ENCODE measurements at regions not wholly inside any gene's neighbourhood (a gene's known extent, or its start where the extent isn't known, plus 50 kb on each side); places are given as distances from the start of the nearest gene placed in this dataset.

DNA sequence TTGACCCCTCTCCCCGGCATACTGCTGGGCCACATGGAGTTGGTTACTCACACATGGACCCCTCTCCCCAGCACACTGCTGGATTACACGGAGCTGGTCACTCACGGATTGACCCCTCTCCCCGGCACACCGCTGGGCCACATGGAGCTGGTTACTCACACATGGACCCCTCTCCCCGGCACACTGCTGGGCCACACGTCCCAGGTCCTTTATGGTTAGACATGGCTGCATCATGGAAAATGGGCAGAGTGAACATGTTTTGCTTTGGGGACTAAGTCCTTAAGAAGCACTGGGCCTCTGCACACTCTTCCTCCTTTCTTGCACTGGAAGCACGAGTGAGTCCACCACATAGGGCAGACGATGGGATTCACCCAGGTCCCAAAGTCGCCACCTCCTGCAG is 102.1 kb upstream of the SHH start:
- Histone ChIP-seq H3K27ac (ENCODE audit: low read length in 2 of 2) (no peak overlapping the region), H3K27me3 (replicated peaks in 1 of 4; ENCODE audit: control extremely low read depth in 1 of 4, control insufficient read depth in 3 of 4, insufficient read depth in 4 of 4, low read length in 3 of 4) (no peaks in the 10 kb centered on the region), H2AFZ (ENCODE audit: insufficient read depth, low read depth, low read length, poor library complexity, severe bottlenecking) (no peak overlapping the region), H3K4me1 (ENCODE audit: control insufficient read depth in 2 of 2, insufficient read depth in 2 of 2, low read length in 2 of 2) (no peaks in the 10 kb centered on the region), H3K4me3 (ENCODE audit: control extremely low read depth in 1 of 5, extremely low read depth in 1 of 5, insufficient read depth in 1 of 5, low read depth in 2 of 5, low read length in 4 of 5) (no peak overlapping the region), H3K36me3 (replicated peaks in 1 of 2; ENCODE audit: control extremely low read depth in 1 of 2, control insufficient read depth in 1 of 2, extremely low read depth in 1 of 2, insufficient read depth in 2 of 2, low read length in 1 of 2) (no peaks in the 10 kb centered on the region), H3K9ac (ENCODE audit: low read length) (no peak overlapping the region), H3K79me2 (ENCODE audit: control insufficient read depth, insufficient read depth, low read length) (no peaks in the 10 kb centered on the region), H4K20me1 (ENCODE audit: control insufficient read depth, insufficient read depth, low read length, poor library complexity, severe bottlenecking) (no peaks in the 10 kb centered on the region), H3K9me3 (ENCODE audit: control extremely low read depth in 1 of 3, control insufficient read depth in 2 of 3, insufficient read depth in 1 of 3, low read length in 2 of 3) (peaks cover 0 to 43% (median 3%) of the 10 kb centered on the region in 3 donors), H3K4me2 (replicated peaks; ENCODE audit: low read depth, low read length, poor library complexity, severe bottlenecking) (no peak overlapping the region)
- no peak overlapping the region for H3K27ac Mint-ChIP-seq
- H3K4me1 Mint-ChIP-seq, result no peaks in the 10 kb centered on the region
- ATAC-seq (ENCODE audit: low read depth) (no peak), DNase-seq (no peak)
- ChIA-PET CTCF (no interaction called here), POLR2A (no interaction called here)
- intact Hi-C loops (cut with micrococcal nuclease), result no loop called here
- H3K27me3 Mint-ChIP-seq, result no peaks in the 10 kb centered on the region
- H3K4me3 Mint-ChIP-seq, result no peak overlapping the region
- WGBS (ENCODE audit: insufficient coverage), result 78% methylated on average over 10 of the region's 10 CpGs
- TF ChIP-seq EZH2 (IDR thresholded peaks at IDR 0.05; ENCODE audit: borderline replicate concordance, insufficient read depth, low read depth, low read length, poor library complexity, severe bottlenecking), result no peak
- TF ChIP-seq, protein P1, sequence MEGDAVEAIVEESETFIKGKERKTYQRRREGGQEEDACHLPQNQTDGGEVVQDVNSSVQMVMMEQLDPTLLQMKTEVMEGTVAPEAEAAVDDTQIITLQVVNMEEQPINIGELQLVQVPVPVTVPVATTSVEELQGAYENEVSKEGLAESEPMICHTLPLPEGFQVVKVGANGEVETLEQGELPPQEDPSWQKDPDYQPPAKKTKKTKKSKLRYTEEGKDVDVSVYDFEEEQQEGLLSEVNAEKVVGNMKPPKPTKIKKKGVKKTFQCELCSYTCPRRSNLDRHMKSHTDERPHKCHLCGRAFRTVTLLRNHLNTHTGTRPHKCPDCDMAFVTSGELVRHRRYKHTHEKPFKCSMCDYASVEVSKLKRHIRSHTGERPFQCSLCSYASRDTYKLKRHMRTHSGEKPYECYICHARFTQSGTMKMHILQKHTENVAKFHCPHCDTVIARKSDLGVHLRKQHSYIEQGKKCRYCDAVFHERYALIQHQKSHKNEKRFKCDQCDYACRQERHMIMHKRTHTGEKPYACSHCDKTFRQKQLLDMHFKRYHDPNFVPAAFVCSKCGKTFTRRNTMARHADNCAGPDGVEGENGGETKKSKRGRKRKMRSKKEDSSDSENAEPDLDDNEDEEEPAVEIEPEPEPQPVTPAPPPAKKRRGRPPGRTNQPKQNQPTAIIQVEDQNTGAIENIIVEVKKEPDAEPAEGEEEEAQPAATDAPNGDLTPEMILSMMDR (IDR thresholded peaks at IDR 0.05), result no peak
- peaks cover 9% of the 10 kb centered on the region for H3K9me3 Mint-ChIP-seq (ENCODE audit: insufficient read depth)

DNA sequence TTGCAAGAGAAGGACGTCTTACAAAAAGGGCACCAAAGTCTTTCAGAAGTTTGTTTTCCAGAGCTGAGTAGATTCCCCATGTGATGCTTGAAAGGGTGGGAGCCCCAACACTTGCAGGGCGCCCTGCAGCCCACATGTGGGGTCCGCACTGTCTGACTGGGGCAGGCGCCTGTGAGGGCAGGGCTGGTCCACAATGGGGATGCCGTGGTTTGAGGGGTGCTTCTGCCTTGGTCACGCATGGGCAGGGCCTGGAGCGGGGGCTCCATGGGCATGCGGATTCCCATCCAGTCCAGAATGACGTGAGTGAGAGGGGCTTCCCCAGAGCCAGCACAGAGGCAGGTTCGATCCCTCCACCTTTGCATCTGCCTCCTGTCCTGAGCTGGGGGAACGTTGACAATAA is 101.5 kb upstream of the SHH start:
- Histone ChIP-seq H3K27ac (ENCODE audit: low read length in 2 of 2) (no peak overlapping the region), H3K9ac (ENCODE audit: low read length) (no peak overlapping the region), H2AFZ (ENCODE audit: insufficient read depth, low read depth, low read length, poor library complexity, severe bottlenecking) (no peak overlapping the region), H3K4me3 (ENCODE audit: control extremely low read depth in 1 of 5, extremely low read depth in 1 of 5, insufficient read depth in 1 of 5, low read depth in 2 of 5, low read length in 4 of 5) (no peak overlapping the region), H3K9me3 (ENCODE audit: control extremely low read depth in 1 of 3, control insufficient read depth in 2 of 3, insufficient read depth in 1 of 3, low read length in 2 of 3) (peaks cover 0 to 44% (median 3%) of the 10 kb centered on the region in 3 donors), H3K4me1 (ENCODE audit: control insufficient read depth in 2 of 2, insufficient read depth in 2 of 2, low read length in 2 of 2) (no peaks in the 10 kb centered on the region), H4K20me1 (ENCODE audit: control insufficient read depth, insufficient read depth, low read length, poor library complexity, severe bottlenecking) (no peaks in the 10 kb centered on the region), H3K36me3 (replicated peaks in 1 of 2; ENCODE audit: control extremely low read depth in 1 of 2, control insufficient read depth in 1 of 2, extremely low read depth in 1 of 2, insufficient read depth in 2 of 2, low read length in 1 of 2) (no peaks in the 10 kb centered on the region), H3K27me3 (replicated peaks in 1 of 4; ENCODE audit: control extremely low read depth in 1 of 4, control insufficient read depth in 3 of 4, insufficient read depth in 4 of 4, low read length in 3 of 4) (no peaks in the 10 kb centered on the region), H3K79me2 (ENCODE audit: control insufficient read depth, insufficient read depth, low read length) (no peaks in the 10 kb centered on the region), H3K4me2 (replicated peaks; ENCODE audit: low read depth, low read length, poor library complexity, severe bottlenecking) (no peak overlapping the region)
- no peak for TF ChIP-seq EZH2 (IDR thresholded peaks at IDR 0.05; ENCODE audit: borderline replicate concordance, insufficient read depth, low read depth, low read length, poor library complexity, severe bottlenecking)
- TF ChIP-seq, protein P1 (IDR thresholded peaks at IDR 0.05), result no peak
- ATAC-seq (ENCODE audit: low read depth), result no peak
- Mint-ChIP-seq H3K27me3 (no peaks in the 10 kb centered on the region), H3K4me1 (no peaks in the 10 kb centered on the region), H3K4me3 (no peak overlapping the region), H3K9me3 (ENCODE audit: insufficient read depth) (peaks cover 9% of the 10 kb centered on the region), H3K27ac (no peak overlapping the region)
- DNase-seq, result no peak
- POLR2A ChIA-PET, result no interaction called here
- WGBS (ENCODE audit: insufficient coverage), result 89% methylated on average over 11 of the region's 11 CpGs
- CTCF ChIA-PET, result no interaction called here
- intact Hi-C loops (cut with micrococcal nuclease), result no loop called here

All from B cell (primary cell).